ENCODE measurements at regions not wholly inside any gene's neighbourhood (a gene's known extent, or its start where the extent isn't known, plus 50 kb on each side); places are given as distances from the start of the nearest gene placed in this dataset.

GRCh38 chr1:4081806-4082711 lies 182.0 kb upstream of the C1orf174 start:
- no peak overlapping the region for H3K4me3 ChIP-seq (replicated peaks; ENCODE audit: low read depth, low read length)
- no peak for DNase-seq (ENCODE audit: extremely low read depth, insufficient read length)
- TF ChIP-seq CTCF (IDR thresholded peaks at IDR 0.05; ENCODE audit: insufficient read depth, low read length, poor library complexity, severe bottlenecking): no peak
- no peaks in the 10 kb centered on the region for H3K36me3 ChIP-seq (ENCODE audit: control insufficient read depth, insufficient read depth, low read length)
- no peaks in the 10 kb centered on the region; the same call in 1 of the 2 replicates for H3K27me3 ChIP-seq (replicated peaks; ENCODE audit: control insufficient read depth, insufficient read depth, low read length)

GRCh38 chr1:4083231-4084047 lies 183.4 kb upstream of the C1orf174 start:
- H3K4me3 ChIP-seq (replicated peaks; ENCODE audit: low read depth, low read length): no peak overlapping the region
- H3K36me3 ChIP-seq (ENCODE audit: control insufficient read depth, insufficient read depth, low read length): no peaks in the 10 kb centered on the region
- DNase-seq (ENCODE audit: extremely low read depth, insufficient read length): no peak
- no peak for TF ChIP-seq CTCF (IDR thresholded peaks at IDR 0.05; ENCODE audit: insufficient read depth, low read length, poor library complexity, severe bottlenecking)
- no peaks in the 10 kb centered on the region; the same call in 1 of the 2 replicates for H3K27me3 ChIP-seq (replicated peaks; ENCODE audit: control insufficient read depth, insufficient read depth, low read length)

- no peaks in the 10 kb centered on the region; the same call in 1 of the 2 replicates for H3K27me3 ChIP-seq (replicated peaks; ENCODE audit: control insufficient read depth, insufficient read depth, low read length)
- TF ChIP-seq CTCF (IDR thresholded peaks at IDR 0.05; ENCODE audit: insufficient read depth, low read length, poor library complexity, severe bottlenecking): no peak
- no peaks in the 10 kb centered on the region for H3K36me3 ChIP-seq (ENCODE audit: control insufficient read depth, insufficient read depth, low read length)
These were observed 184.0 kb upstream of the C1orf174 start for GRCh38 chr1:4084048-4084431.

GRCh38 chr1:4084446-4084845 lies 184.4 kb upstream of the C1orf174 start:
- DNase-seq (ENCODE audit: extremely low read depth, insufficient read length): no peak
- H3K27me3 ChIP-seq (replicated peaks; ENCODE audit: control insufficient read depth, insufficient read depth, low read length): no peaks in the 10 kb centered on the region; the same call in 1 of the 2 replicates
- H3K4me3 ChIP-seq (replicated peaks; ENCODE audit: low read depth, low read length): no peak overlapping the region
- no peak for TF ChIP-seq CTCF (IDR thresholded peaks at IDR 0.05; ENCODE audit: insufficient read depth, low read length, poor library complexity, severe bottlenecking)
- no peaks in the 10 kb centered on the region for H3K36me3 ChIP-seq (ENCODE audit: control insufficient read depth, insufficient read depth, low read length)

More at GRCh38 chr1:4084048-4084431, 184.0 kb upstream of the C1orf174 start:
- DNase-seq (ENCODE audit: extremely low read depth, insufficient read length): no peak
- H3K4me3 ChIP-seq (replicated peaks; ENCODE audit: low read depth, low read length): no peak overlapping the region

GRCh38 chr1:4084896-4085295 lies 184.8 kb upstream of the C1orf174 start:
- no peak for TF ChIP-seq CTCF (IDR thresholded peaks at IDR 0.05; ENCODE audit: insufficient read depth, low read length, poor library complexity, severe bottlenecking)
- Histone ChIP-seq H3K27me3 (replicated peaks; ENCODE audit: control insufficient read depth, insufficient read depth, low read length) (no peaks in the 10 kb centered on the region; the same call in 1 of the 2 replicates), H3K36me3 (ENCODE audit: control insufficient read depth, insufficient read depth, low read length) (no peaks in the 10 kb centered on the region), H3K4me3 (replicated peaks; ENCODE audit: low read depth, low read length) (no peak overlapping the region)
- no peak for DNase-seq (ENCODE audit: extremely low read depth, insufficient read length)

Data from GM06990 (cell line).